SK-N-SH (cell line): ENCODE measurements at regions not wholly inside any gene's neighbourhood (a gene's known extent, or its start where the extent isn't known, plus 50 kb on each side); places are given as distances from the start of the nearest gene placed in this dataset.

Source experiments
- CTCF ChIA-PET: fragments of 300-600, 350-600 bp; formaldehyde crosslinking; extraction: SDS; loops from one replicate; lab custom pipeline; 2021; lab: Yijun Ruan, JAX
- POLR2A ChIA-PET: fragments of 350-600 bp; sonication (Branson Sonifier 250); formaldehyde crosslinking; extraction: SDS; loops from one replicate; lab custom pipeline; 2020; ENCODE audit warnings: antibody characterized with exemption, inconsistent platforms; lab: Yijun Ruan, JAX
- DNase-seq: peaks from one replicate; pipeline ENCODE4 v3.0.0; 2012
- H2AFZ ChIP-seq: fragments of 200-600 bp; sonication (generic); 2 replicates; pipeline ENCODE4 v1.8.1; 2016; ENCODE audit warnings: antibody characterized with exemption, mild to moderate bottlenecking, low read depth
- H3F3A ChIP-seq: fragments of 200-600 bp; sonication (generic); replicated peaks from 2 replicates; pipeline ENCODE3; 2016; ENCODE audit warnings: antibody characterized with exemption, mild to moderate bottlenecking; ENCODE audit not compliant: insufficient read depth
- H3K27ac ChIP-seq, 2 experiments: fragments of 200-500 bp in 1 of 2; fragments of 200-600 bp in 1 of 2; sonication (Bioruptor generic) in 1 of 2; sonication (generic), shearing (Covaris generic) in 1 of 2; 2 replicates each; pipeline versions ENCODE4 v1.5.1 to v1.6.1; 2014 to 2016; ENCODE audit warnings: low read depth in 2 of 2, inconsistent platforms in 1 of 2, low read length in 1 of 2, mild to moderate bottlenecking in 1 of 2, mixed read lengths in 1 of 2
- H3K27me3 ChIP-seq: fragments of 200-600 bp; sonication (generic), shearing (Covaris generic); 2 replicates; pipeline ENCODE4 v1.6.1; 2016; ENCODE audit warnings: mixed run types; ENCODE audit not compliant: insufficient read depth
- H3K36me3 ChIP-seq, 2 experiments: fragments of 200-500 bp in 1 of 2; fragments of 200-600 bp in 1 of 2; sonication (Bioruptor generic) in 1 of 2; sonication (generic) in 1 of 2; replicated peaks in 1 of 2; 2 replicates each; pipeline versions ENCODE3 to v1.5.1; 2014 to 2016; ENCODE audit warnings: low read length in 1 of 2, mild to moderate bottlenecking in 1 of 2; ENCODE audit not compliant: insufficient read depth in 2 of 2, control insufficient read depth in 1 of 2
- H3K4me1 ChIP-seq, 2 experiments: fragments of 200-500 bp in 1 of 2; fragments of 200-600 bp in 1 of 2; sonication (Bioruptor generic) in 1 of 2; sonication (generic), shearing (Covaris generic) in 1 of 2; 2 replicates each; pipeline versions ENCODE4 v1.5.1 to v1.6.1; 2014 to 2016; ENCODE audit warnings: low read depth in 1 of 2, low read length in 1 of 2, mixed run types in 1 of 2; ENCODE audit not compliant: insufficient read depth in 2 of 2, control insufficient read depth in 1 of 2
- H3K4me2 ChIP-seq: fragments of 200-600 bp; sonication (generic), shearing (Covaris generic); 2 replicates; pipeline ENCODE4 v1.6.1; 2017; ENCODE audit warnings: mixed run types
- H3K4me3 ChIP-seq, 2 experiments: fragments of 200-500 bp in 1 of 2; fragments of 200-600 bp in 1 of 2; sonication (Bioruptor generic) in 1 of 2; sonication (generic), shearing (Covaris generic) in 1 of 2; 2 replicates each; pipeline versions ENCODE4 v1.5.1 to v1.8.1; 2014 to 2016; ENCODE audit warnings: low read depth in 2 of 2, inconsistent platforms in 1 of 2, low read length in 1 of 2, mild to moderate bottlenecking in 1 of 2, mixed read lengths in 1 of 2, moderate library complexity in 1 of 2
- H3K79me2 ChIP-seq: fragments of 200-600 bp; sonication (generic); 2 replicates; pipeline ENCODE4 v1.8.1; 2017; ENCODE audit warnings: mild to moderate bottlenecking; ENCODE audit not compliant: insufficient read depth
- H3K9ac ChIP-seq: fragments of 200-600 bp; sonication (generic); 2 replicates; pipeline ENCODE4 v1.6.1; 2017; ENCODE audit warnings: mixed run types
- H3K9me2 ChIP-seq: fragments of 200-600 bp; sonication (generic); 2 replicates; pipeline ENCODE4 v1.6.1; 2017; ENCODE audit warnings: mixed run types
- H3K9me3 ChIP-seq: fragments of 200-600 bp; sonication (generic); 2 replicates; pipeline ENCODE4 v1.6.1; 2017; ENCODE audit warnings: mixed run types, mild to moderate bottlenecking, moderate library complexity
- H4K20me1 ChIP-seq: fragments of 200-600 bp; sonication (generic); 2 replicates; pipeline ENCODE4 v1.6.1; 2017; ENCODE audit warnings: mild to moderate bottlenecking, mixed run types; ENCODE audit not compliant: insufficient read depth
- CTCF ChIP-seq: fragments of 200-600 bp; sonication (generic); IDR thresholded peaks from 2 replicates; pipeline ENCODE4 v1.6.1; 2017; ENCODE audit warnings: antibody characterized with exemption, mild to moderate bottlenecking, moderate library complexity
- EZH2phosphoT487 ChIP-seq: fragments of 200-600 bp; sonication (generic); IDR thresholded peaks from 2 replicates; pipeline ENCODE4 v1.6.1; 2017; ENCODE audit warnings: low read depth, mixed run types, mild to moderate bottlenecking, antibody characterized with exemption, moderate library complexity, borderline replicate concordance
- FOXJ3 ChIP-seq: sonication (generic); formaldehyde crosslinking; IDR thresholded peaks from 2 replicates; pipeline ENCODE4 v1.5.1; 2020; ENCODE audit warnings: mild to moderate bottlenecking, missing genetic modification reagents
- FOXM1 ChIP-seq: IDR thresholded peaks from 2 replicates; pipeline ENCODE4 v1.4.0; 2012; ENCODE audit warnings: low read depth, mild to moderate bottlenecking
- IRF3 ChIP-seq: fragments of 150-350 bp; IDR thresholded peaks from 2 replicates; pipeline ENCODE4 v1.6.1; 2016; ENCODE audit warnings: mild to moderate bottlenecking, low read depth, low read length
- MXI1 ChIP-seq: IDR thresholded peaks from 2 replicates; pipeline ENCODE4 v1.6.1; 2012; ENCODE audit warnings: mild to moderate bottlenecking, low read depth, low read length, improper control_type of control experiment
- NFIC ChIP-seq: IDR thresholded peaks from 2 replicates; pipeline ENCODE4 v1.4.0; 2012; ENCODE audit warnings: borderline replicate concordance
- PBX3 ChIP-seq: IDR thresholded peaks from 2 replicates; pipeline ENCODE4; 2012
- POLR2AphosphoS5 ChIP-seq: IDR thresholded peaks from 2 replicates; pipeline ENCODE4 v1.6.1; 2012; ENCODE audit warnings: low read depth, low read length
- RAD21 ChIP-seq: IDR thresholded peaks from 2 replicates; pipeline ENCODE4 v1.6.1; 2012; ENCODE audit warnings: mild to moderate bottlenecking, low read length
- RFX5 ChIP-seq: IDR thresholded peaks from 2 replicates; pipeline ENCODE4 v1.6.1; 2012; ENCODE audit warnings: mild to moderate bottlenecking, improper control_type of control experiment, low read length
- SMC3 ChIP-seq: IDR thresholded peaks from 2 replicates; pipeline ENCODE4 v1.6.1; 2012; ENCODE audit warnings: low read depth, low read length, improper control_type of control experiment
- TAF1 ChIP-seq: IDR thresholded peaks from 2 replicates; pipeline ENCODE4 v1.6.1; 2012; ENCODE audit warnings: low read depth, mild to moderate bottlenecking, low read length, moderate library complexity, borderline replicate concordance
- TCF12 ChIP-seq: IDR thresholded peaks from 2 replicates; pipeline ENCODE4 v1.4.0; 2012
- TEAD4 ChIP-seq: IDR thresholded peaks from 2 replicates; pipeline ENCODE4 v1.4.0; 2012; ENCODE audit warnings: mild to moderate bottlenecking, borderline replicate concordance; ENCODE audit not compliant: insufficient read depth
- USF2 ChIP-seq: fragments of 150-350 bp; IDR thresholded peaks from 2 replicates; pipeline ENCODE4 v1.6.1; 2017; ENCODE audit warnings: antibody characterized with exemption, low read length, low read depth, borderline replicate concordance
- YY1 ChIP-seq: IDR thresholded peaks from 2 replicates; pipeline ENCODE4 v1.4.0; 2012; ENCODE audit warnings: low read depth, mild to moderate bottlenecking
- WGBS: methylation state at CpG from one replicate; pipeline ENCODE4 v1.1.6; 2017; ENCODE audit warnings: low lambda C conversion rate; 5-methylcytosine and 5-hydroxymethylcytosine counted together

GRCh38 chr10:10662716-10663408, 354.8 kb upstream of the CELF2 start:
- Histone ChIP-seq H3K79me2 (no peaks in the 10 kb centered on the region), H3K9me2 (no peaks in the 10 kb centered on the region), H2AFZ (no peak overlapping the region), H3K9ac (no peak overlapping the region), H3F3A (no peaks in the 10 kb centered on the region), H3K4me3 (no peak overlapping the region), H3K9me3 (no peaks in the 10 kb centered on the region), H3K36me3 (no peaks in the 10 kb centered on the region), H3K4me2 (no peak overlapping the region), H3K27ac (no peak overlapping the region), H3K4me1 (no peaks in the 10 kb centered on the region), H4K20me1 (no peaks in the 10 kb centered on the region), H3K27me3 (no peaks in the 10 kb centered on the region)
- 25% methylated on average over 6 of the region's 6 CpGs for WGBS
- no peak for TF ChIP-seq FOXM1
- no peak for TF ChIP-seq MXI1
- no peak for TF ChIP-seq TAF1
- no peak for TF ChIP-seq YY1
- TF ChIP-seq RFX5 = no peak
- TF ChIP-seq FOXJ3 (CRISPR knock-in tag) = no peak
- no peak for TF ChIP-seq SMC3
- TF ChIP-seq RAD21 = no peak
- TF ChIP-seq EZH2phosphoT487 = no peak
- no peak for TF ChIP-seq NFIC
- TF ChIP-seq CTCF = no peak
- TF ChIP-seq USF2 = no peak
- no peak for TF ChIP-seq PBX3
- no peak for TF ChIP-seq POLR2AphosphoS5
- TF ChIP-seq IRF3 = no peak
- no peak for TF ChIP-seq TCF12
- no peak for TF ChIP-seq TEAD4
- POLR2A ChIA-PET = no interaction called here
- DNase-seq = no peak
- CTCF ChIA-PET = interaction anchor here (0.6 kb wide), 1 partner anchor 833 kb away, joined by 3 read pairs; no protein-coding TSS in a partner anchor
